CD1c-positive myeloid dendritic cell (primary cell): ENCODE measurements at regions not wholly inside any gene's neighbourhood (a gene's known extent, or its start where the extent isn't known, plus 50 kb on each side); places are given as distances from the start of the nearest gene placed in this dataset.

Experiments
- DNase-seq: peaks from one replicate; pipeline ENCODE4 v3.0.0-alpha.2; 2016; ENCODE audit errors: extremely low spot score

DNA sequence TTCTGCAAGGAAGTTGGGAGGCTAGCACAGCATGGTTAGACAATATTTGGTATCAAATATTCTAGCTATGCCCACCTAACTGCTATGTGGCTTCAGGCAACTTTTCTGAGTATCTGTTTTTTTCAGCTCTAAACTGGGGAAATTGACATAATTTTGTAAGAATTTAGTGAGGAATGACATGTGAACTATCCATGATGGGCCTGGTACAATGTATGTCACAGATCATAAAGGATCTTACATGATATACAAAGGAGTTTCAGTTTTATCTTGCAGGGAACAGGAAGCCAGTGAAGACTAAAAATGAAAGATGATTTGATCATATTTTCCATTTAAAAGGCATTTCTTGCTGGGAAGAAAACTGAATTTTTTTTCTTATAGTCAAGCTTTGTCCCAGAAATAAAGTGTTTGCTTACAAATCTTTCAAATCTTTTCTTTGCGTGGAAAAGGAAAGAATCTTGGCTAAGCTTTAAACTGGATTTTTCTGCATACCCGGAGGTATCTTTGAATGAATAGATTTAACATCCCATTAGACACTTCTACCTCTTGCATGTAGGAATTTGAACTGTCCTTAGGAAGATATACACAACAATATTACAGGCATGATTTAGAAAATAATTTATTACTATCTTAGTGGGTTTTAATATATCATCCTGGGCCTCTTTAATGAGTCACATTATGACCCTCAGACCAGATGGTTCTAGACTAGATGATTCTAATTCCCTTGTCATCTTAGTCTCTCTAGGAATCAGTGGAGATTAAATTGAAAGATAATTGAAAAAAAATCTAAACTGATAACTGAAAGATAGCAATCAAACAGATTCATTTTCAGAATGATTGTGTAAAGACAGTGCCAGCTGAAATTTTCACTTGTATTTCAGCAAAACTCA, 436.0 kb upstream of the THBS1 start:
- no peak for DNase-seq

- no peak for DNase-seq
Measured at GRCh38 chr15:39145854-39146625, 434.8 kb upstream of the THBS1 start.

GRCh38 chr15:39149636-39150150, 431.2 kb upstream of the THBS1 start:
- no peak for DNase-seq

DNA sequence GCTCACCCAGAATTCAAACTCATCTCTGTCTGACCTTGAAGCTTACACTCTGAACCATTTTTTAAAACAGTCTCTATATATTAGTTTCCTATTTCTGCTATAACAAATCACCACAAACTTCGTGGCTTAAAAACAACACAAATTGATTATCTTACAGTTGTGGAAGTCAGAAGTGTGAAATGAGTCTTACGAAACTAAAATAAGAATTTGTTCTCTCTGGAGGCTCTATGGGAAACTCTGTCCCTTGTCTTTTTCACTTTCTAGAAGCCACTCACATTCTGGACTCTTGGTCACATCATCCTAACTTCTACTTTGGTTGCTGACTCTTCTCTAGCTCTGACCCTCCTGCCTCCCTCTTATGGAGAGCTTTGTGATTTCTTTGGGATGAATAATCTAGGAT, 429.3 kb upstream of the THBS1 start:
- DNase-seq, result no peak

DNA sequence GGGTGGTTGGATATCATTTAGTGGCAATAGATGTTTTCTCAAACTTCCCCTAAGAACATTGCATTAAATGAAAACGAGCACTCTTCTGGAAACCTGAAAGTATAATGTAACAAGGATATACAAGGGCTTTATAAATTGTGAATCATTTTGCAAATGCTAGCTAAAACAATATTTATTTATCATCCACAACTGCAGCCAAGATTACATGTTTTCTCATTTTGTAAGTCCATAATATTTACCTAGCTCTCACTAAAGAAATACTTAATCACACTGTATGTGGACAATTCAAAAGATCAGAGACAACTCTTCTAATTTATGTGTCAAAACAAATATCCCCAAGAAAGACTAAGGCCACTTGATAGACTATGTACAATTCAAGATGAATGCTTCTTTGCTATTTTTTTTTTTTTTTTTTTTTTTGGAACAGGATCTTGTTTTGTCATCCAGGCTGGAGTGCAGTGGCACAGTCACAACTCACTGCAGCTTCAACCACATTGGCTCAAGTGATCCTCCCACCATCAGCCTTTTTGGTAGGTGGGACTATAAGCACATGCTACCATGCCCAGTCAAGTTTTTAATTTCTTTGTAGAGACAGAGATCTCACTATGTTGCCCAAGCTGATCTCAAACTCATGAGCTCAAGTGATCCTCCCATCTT, 427.7 kb upstream of the THBS1 start:
- no peak for DNase-seq

DNA sequence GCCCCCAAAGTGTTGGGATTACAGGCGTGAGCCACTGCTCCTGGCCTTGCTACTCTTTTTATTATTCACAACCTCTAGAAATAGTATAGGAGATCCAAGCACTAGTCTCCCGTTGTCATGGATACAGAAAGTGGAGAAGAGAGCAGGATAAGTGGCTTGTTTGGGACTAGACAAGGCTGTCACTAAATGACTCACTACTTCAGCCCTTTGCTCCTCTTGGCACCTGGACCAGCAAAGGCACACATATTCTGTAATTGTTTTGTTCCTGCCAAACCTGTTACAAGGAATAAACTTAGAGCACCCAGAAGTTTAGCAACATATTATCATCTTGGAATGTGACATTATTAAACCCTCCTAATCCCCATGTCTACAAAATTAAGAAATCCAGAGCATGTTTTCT, 427.2 kb upstream of the THBS1 start:
- no peak for DNase-seq

- DNase-seq, result no peak
Measured at GRCh38 chr15:39154227-39154638, 426.6 kb upstream of the THBS1 start.

DNA sequence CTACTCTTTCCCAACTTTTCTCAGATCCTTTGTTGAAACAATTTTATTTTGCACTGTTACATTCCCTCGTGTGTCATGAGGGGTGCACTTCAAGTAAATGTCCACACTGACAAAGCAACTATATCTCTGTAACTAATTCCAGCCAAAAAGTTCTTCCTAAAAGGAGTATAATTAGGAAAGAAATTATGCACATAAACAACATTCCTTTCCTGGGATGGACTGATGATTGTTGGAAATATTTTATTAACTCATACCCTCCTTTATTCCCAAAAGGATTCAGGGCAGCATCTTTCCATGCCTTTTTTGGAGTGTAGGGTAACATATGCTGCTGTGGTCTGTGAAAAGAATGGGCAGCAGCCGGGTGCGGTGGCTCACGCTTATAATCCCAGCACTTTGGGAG, 426.1 kb upstream of the THBS1 start:
- DNase-seq, result no peak

GRCh38 chr15:39156166-39156565, 424.7 kb upstream of the THBS1 start:
- DNase-seq, result no peak

- no peak for DNase-seq
Measured at GRCh38 chr15:39156646-39157250, 424.1 kb upstream of the THBS1 start.

GRCh38 chr15:39157882-39158281, 423.0 kb upstream of the THBS1 start:
- DNase-seq, result no peak

DNA sequence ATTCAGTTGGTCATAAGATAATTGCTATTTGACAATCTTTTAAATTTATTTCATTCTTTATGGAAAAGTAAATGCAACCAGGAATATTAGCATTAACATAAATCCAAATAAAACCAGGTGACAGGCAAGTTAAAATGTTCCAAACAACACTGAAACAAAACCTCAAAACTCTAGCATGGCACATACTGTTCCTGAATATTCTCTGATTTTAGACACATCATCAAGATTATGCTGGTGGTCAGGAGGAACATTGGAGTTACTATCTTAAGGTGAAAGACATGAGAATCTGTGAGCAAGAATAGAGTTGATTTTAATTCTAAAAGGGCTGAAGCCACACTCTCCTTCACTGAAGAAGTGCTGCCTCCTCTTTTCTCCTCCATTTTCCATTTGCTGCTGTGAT, 421.0 kb upstream of the THBS1 start:
- no peak for DNase-seq

GRCh38 chr15:39161096-39161495, 419.8 kb upstream of the THBS1 start:
- DNase-seq, result no peak

DNA sequence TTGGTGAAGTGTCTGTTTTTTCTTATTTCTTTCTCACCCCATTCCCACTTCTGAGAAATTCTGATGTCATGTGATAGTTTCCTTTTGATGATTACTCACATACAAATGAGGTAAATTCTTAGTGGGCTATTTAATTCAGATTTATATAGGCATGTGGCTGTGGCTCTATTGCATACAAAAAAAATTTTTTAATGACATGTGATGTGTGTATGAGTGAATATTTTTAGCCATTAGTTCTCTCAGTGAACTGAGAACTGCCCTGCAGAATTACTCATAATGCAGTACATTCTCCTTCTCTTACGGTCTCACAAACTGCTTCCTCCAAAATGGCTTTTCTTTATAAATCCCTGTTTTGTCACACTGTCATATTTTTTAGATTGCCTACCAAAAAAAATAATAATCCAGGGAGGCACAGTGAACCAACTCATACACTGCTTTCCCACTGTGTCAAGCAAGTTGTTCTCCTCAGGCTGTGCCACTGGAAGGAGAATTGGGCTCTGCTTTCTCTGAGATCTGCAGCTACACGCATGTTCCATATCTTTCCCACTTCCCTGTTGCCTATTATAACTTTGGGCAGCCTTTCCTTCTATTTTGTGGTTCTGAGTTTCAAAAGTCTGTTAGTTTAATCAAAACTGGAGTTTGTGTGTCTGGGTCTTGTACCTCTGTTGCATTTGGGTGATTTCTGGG, 415.7 kb upstream of the THBS1 start:
- DNase-seq, result no peak

- no peak for DNase-seq
Measured at GRCh38 chr15:39167164-39168058, 413.5 kb upstream of the THBS1 start.

- peak; percentile 17 for DNase-seq
Measured at GRCh38 chr15:39171944-39172368, 408.9 kb upstream of the THBS1 start.

DNA sequence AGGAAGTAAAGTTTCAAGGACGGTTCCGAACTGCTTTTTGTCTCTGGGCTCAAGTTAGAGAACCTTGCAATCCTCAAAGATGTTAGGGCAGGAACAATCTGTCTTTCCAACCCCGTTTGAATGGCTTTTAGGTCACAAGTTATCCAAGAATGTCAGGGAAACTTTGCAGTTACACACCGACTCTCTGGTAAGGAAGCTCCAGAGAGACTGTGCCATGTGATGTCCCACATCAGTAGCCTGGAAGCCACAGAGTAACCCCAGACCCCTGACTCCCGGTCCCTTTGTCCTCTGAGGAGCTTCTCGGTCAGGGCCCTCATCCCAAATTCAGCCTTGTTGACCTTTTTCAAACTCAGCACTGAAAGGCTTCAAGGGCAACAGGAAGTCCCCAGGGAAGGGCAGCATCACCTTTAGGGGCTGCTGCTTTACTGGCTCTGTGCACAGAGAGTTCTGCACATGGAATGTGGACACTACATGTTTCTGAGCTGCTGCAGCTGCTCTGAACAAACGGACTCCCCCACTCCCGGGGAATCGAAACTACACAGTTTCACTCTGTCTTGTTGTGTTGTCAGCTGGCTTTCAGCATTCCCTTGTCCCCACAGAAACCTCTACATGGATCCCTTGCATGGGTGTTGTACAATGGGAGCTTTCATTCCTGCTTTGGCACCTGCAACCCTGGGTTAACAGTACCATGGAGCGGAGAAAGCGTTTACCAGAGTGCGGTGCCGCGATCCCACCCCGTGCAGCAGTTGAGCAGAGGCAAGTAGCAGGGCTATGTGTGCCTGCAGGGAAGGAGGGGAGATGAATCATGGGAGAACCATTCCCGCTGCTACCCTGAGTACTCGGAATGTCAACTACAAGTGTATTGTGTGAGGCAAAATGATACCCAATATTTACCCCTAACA, 408.2 kb upstream of the THBS1 start:
- DNase-seq, result no peak

GRCh38 chr15:39173426-39173825, 407.5 kb upstream of the THBS1 start:
- DNase-seq, result no peak

DNA sequence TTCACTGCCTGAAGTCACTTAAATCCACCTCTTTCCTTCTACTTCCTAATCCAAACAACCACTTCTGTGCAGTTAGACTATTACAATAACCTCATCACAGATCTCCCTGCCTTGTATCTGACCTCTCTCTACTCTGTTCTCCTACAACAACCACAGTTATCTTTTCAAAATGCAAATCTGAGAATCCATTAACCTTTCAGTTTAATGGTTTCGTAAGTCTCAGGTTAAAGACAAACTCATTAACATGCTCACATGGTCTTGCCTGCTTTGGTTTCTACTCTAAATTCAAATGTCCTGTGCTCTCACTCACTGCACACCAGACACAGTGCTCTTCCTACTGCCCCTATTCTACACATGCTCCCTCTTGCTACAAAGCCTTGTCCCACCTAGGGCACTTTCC, 406.5 kb upstream of the THBS1 start:
- no peak for DNase-seq
